HG03159 (cell line): ENCODE measurements at regions not wholly inside any gene's neighbourhood (a gene's known extent, or its start where the extent isn't known, plus 50 kb on each side); places are given as distances from the start of the nearest gene placed in this dataset.
"Not testable (repeated sequence)": the region's sequence is repeated elsewhere in the genome, so short reads cannot be mapped to it uniquely, and the experiment has no call there.

Experiments used
- ATAC-seq: cut with Tn5 transposase; IDR thresholded peaks from one replicate; pipeline ENCODE4 v1.9.1; 2021; ENCODE audit warnings: mild to moderate bottlenecking, moderate library complexity; ENCODE audit not compliant: unreplicated experiment

- ATAC-seq, result no peak
Measured at GRCh38 chr2:23019476-23019875, 365.5 kb upstream of the KLHL29 start.

GRCh38 chr2:23020659-23021058 is 364.3 kb upstream of the KLHL29 start:
- no peak for ATAC-seq

GRCh38 chr2:23021311-23022120 is 363.5 kb upstream of the KLHL29 start:
- ATAC-seq, result no peak

GRCh38 chr2:23023722-23024121 is 361.3 kb upstream of the KLHL29 start:
- ATAC-seq, result no peak

- ATAC-seq, result no peak
Measured at GRCh38 chr2:23026671-23027070, 358.3 kb upstream of the KLHL29 start.

- ATAC-seq, result no peak
Measured at GRCh38 chr2:23027396-23027795, 357.6 kb upstream of the KLHL29 start.

GRCh38 chr2:23028106-23028505 is 356.9 kb upstream of the KLHL29 start:
- no peak for ATAC-seq

- no peak for ATAC-seq
Measured at GRCh38 chr2:23029111-23029510, 355.9 kb upstream of the KLHL29 start.

GRCh38 chr2:23029951-23030350 is 355.0 kb upstream of the KLHL29 start:
- no peak for ATAC-seq

GRCh38 chr2:23034996-23035395 is 350.0 kb upstream of the KLHL29 start:
- ATAC-seq, result no peak

- ATAC-seq, result no peak
Measured at GRCh38 chr2:23036629-23037028, 348.4 kb upstream of the KLHL29 start.

GRCh38 chr2:23037596-23037995 is 347.4 kb upstream of the KLHL29 start:
- no peak for ATAC-seq

- no peak for ATAC-seq
Measured at GRCh38 chr2:23041443-23041842, 343.5 kb upstream of the KLHL29 start.

GRCh38 chr2:23042216-23042906 is 342.6 kb upstream of the KLHL29 start:
- ATAC-seq, result no peak

GRCh38 chr2:23050388-23050787 is 334.6 kb upstream of the KLHL29 start:
- no peak for ATAC-seq

- no peak for ATAC-seq
Measured at GRCh38 chr2:23053601-23054000, 331.4 kb upstream of the KLHL29 start.

- ATAC-seq, result no peak
Measured at GRCh38 chr2:23055251-23055650, 329.7 kb upstream of the KLHL29 start.

- not testable (repeated sequence) for ATAC-seq
Measured at GRCh38 chr2:23056846-23057245, 328.1 kb upstream of the KLHL29 start.

- ATAC-seq, result no peak
Measured at GRCh38 chr2:23058435-23058834, 326.5 kb upstream of the KLHL29 start.

- no peak for ATAC-seq
Measured at GRCh38 chr2:23065210-23065609, 319.8 kb upstream of the KLHL29 start.

- ATAC-seq, result no peak
Measured at GRCh38 chr2:23065936-23066335, 319.0 kb upstream of the KLHL29 start.

GRCh38 chr2:23066686-23067085 is 318.3 kb upstream of the KLHL29 start:
- ATAC-seq, result no peak
